ENCODE measurements at regions not wholly inside any gene's neighbourhood (a gene's known extent, or its start where the extent isn't known, plus 50 kb on each side); places are given as distances from the start of the nearest gene placed in this dataset.
"Not testable (repeated sequence)": the region's sequence is repeated elsewhere in the genome, so short reads cannot be mapped to it uniquely, and the experiment has no call there.

DNA sequence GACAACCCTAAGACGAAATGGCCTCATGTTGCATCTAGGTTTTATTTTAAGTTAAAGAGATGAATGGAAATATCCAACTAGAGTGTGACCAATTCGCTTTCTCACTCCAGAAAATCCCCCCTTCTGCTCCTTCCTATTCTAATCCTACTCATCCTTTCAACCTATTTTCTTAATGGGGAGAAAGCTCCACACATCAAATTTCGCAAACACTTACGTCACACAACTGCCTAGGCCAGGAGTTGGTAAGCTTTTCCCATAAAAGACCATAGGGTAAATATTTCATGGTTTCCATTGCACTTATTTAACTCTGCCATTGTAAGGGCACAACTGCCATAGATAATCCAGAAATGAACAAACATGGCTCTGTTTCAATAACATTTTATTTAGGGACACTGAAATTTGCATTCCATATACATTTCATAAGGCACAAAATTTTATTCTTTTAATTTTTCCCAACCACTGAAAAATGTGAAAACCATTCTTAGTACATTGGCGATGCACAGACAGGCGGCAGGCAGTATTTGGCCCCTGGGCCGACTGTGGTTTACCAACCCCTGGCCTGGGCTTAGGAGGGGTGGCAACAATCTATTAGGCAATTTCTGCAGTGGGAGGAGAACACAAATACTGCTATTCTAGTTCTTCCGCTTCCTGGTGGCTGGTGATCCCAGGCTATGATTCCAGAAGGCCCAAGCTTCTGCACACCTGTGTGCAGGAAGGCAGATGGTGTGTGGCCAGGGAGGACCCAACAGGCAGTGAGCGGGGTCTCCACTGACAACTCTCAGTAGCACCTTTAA, 67.2 kb upstream of the FOXN3 start:
- DNase-seq = no peak

DNA sequence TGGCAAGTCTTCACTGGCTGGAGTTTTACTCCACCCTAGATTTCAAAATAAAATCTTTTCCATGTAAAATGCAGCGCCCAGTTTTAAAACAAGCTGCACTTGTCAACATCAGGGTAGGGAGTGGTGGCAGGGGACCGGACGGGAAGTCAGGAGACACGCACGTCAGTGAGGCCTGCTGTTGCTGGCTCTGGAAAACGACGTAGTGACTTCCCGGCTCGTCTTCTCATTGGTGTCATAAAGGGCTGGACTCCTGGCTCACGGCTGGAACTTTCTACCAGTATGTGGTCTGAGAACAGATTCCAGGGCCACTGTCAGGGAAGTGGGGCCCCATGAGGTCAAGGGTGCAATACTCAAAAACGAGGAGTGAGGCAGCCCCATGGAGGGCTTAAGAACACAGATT, 64.2 kb upstream of the FOXN3 start:
- no peak for DNase-seq

DNA sequence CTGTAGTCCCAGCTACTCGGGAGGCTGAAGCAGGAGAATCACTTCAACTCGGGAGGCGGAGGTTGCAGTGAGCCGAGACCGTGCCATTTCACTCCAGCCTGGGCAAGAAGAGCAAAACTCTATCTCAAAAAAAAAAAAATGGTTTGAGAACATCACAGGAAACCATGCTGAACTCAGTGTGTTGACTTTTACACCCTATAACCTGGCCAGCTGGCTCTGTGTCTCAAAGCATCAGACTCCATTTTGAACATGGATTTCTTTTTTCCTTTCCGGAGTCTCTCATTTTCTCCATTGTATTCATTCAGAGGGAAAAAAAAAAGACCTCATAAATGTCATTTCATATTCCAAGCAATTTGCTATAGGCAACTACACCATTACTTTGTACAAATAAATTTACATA, 63.2 kb upstream of the FOXN3 start:
- DNase-seq = no peak

DNA sequence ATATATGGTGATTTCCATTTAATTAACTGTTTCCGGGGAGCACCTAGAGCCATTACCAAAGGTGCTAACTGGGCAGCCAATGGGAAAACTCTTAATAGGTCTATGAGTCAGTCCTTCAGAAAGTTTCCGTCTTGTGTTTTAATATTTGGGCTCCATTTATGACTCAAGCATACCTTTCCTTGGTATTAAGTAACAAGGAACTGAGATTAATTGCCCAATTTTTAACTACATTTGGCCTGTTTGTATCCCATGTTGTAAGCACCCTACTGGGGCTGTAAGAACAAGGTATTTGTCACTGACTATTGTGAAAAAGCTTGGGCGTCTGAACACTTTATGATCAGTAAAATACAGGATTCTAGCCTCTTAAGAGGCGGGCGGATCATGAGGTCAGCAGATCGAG, 62.8 kb upstream of the FOXN3 start:
- DNase-seq = no peak

DNA sequence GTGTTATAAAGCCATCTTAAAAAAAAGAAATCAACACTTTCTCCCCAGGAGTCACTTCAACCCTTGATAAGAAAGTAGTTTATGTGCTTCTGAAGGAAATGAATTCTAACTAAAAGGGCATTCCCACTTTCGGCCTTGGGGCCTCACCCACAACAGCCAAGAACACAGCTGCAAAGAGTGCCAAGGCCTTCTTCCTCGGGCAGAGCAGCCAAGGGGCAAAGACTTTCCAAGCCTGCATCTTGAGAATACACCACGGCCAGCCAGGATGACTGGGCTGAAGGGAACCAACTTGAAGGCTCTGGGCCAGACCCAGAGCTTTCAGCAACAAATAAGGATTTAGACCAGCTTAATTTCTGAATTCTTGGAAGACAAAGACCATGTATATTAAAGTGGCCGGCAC, 60.4 kb upstream of the FOXN3 start:
- no peak for DNase-seq

DNA sequence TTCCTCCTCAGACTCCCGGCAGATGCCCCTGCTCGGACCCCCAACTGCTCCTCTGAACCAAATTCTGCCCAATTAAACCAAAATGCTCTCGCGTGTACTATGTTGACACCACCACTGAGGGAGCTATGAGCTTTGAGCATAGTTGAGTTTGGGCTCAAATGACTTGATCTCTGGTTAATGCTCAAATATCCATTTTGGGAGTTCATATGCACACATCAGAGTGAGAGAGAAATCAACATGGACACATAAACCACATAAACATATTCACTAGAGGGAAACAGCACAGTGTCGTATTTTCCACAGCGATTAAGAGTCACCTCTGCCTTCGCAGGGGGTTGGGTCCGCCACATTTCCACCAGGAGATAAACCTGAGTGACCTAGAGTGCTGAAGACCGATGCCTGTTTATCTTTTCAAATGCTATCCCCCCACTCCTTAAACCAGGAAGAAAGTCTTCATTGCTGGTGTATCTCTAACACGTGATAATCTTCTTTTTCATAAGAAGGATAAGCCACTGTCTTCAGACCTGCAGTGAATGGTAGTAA, 59.4 kb upstream of the FOXN3 start:
- DNase-seq = no peak

DNA sequence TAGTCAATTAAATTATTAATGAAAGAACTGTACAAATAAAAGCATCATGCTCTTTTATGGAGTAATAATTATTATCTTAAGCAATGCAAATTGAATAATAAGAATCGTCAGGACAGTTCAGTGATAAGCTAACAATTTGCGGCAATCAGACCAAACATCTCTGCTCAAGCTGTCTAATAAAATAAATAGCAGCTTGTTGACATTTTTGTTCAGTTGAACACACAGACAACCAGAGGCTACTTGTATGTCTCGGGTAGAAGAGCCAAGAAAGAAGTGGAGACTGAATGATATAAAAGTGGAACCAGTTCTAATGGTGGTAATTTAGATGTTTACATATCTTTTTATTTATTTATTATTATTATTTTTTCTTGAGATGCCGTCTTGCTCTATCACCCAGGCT, 57.4 kb upstream of the FOXN3 start:
- DNase-seq = no peak

DNA sequence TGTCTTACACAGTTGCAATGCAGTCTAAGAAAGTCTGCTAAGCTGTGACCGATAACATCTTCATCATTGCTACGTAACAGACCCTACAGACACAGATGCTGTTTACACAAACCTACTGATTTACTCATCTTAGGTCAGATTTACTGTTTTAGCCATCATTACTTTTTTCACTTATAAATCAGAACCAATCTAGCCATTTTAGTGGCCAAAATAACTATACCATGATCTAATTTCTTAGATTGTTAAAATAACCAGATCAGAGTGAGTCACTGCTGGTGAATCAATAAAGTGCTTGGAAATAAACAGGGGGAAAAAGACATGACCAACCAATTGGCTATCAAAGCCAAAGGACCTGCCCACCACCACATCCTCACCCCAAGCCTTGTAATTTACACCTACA, 57.0 kb upstream of the FOXN3 start:
- DNase-seq = no peak

DNA sequence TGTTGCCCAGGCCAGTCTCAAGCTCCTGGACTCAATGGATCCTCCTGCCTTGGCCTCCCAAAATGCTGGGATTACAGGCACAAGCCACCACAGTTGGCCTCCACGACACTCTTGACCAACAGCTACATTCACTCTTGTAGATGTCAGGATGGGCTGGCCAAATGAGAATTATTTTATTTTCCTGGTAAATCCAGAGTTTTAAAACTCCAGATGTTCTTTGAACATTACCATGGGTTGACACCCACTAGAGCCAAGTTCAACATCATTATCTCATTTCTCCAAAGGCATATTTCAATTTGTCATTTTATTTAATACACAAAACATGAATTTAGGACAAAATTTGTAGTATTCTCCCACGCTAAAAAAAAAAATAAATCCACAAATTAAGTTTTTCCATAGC, 56.5 kb upstream of the FOXN3 start:
- no peak for DNase-seq

DNA sequence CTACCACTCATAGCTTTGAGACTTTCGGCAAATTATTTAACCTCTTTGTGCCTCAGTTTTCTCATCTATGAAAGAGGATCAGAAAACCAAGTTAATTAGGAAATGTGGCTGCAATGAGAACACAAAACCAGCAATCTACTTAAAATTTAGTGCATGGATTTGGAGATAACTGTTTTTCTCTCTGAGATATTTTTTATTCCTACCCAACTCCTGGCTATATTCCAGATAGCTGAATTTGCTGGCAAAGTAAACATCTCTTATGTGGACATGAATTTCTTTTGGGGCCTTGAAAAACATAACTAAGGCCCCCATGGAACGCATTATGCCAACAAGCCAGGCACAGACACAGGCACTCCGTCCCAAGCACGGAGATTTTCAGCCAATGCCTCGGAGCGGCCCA, 53.4 kb upstream of the FOXN3 start:
- no peak for DNase-seq

DNA sequence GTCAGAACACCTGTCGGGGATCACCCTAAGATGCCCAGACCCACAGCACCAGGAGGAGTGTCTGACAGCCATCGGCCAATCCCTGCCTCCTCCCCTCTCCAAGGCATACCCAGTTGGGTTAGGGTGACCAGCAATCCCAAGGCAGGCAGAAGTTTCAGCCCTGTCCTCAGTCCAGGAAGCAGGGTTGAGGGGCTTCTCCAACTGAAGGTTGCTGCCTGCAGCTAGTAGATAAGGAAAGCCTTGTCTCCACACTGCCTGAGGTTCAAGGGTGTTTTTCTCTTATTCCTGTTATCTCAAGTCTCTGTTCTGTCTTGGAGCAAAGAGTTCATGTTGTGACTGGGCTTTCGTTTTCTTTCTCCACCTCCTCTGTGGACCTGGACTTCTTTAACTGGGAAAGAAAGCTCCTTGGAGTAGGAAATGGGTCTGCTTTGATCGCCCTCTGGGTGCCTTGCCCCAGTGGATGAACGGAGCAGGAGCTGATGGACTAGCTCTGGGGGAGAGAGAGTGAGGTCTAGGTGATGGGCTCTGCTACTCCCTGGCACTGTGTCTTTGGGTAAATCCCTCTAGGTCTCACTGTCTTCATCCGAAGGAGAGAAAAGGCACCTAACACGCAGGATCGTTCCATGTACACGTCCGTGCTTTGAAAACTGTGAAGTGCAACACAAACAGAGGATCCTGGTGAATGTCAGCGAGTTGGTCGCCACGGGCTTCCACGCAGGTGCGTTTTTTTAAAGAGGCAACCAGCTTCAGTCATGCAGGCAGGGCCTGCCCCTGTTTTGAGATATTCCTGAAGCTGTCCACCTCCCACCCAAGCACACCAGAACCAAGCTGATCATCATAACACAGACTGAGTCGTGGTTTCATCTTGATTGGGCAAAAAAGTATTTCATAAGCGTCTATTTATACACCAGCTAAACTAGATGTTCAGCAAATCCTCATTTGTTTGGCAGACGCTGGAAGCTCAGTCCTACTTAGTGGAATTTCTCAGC, 52.5 kb upstream of the FOXN3 start:
- DNase-seq = no peak

DNA sequence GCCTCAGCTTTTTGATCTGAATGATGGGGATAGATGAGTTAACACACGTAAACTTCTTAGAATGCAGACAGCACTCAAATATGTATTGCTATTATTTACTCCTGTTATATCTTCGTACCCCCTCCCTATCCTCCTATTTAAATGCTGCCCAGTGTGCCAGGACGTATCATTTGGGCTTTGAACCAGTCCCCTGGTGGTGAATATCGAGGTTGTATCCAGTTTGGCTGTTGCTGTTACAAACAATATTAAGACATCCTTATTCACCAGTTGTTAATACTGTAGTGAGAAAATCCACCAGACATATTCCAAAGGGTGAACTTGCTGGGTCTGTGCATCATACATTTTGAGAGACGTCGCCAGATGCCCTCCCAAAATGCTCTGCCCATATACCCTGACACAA, 51.5 kb upstream of the FOXN3 start:
- no peak for DNase-seq

DNA sequence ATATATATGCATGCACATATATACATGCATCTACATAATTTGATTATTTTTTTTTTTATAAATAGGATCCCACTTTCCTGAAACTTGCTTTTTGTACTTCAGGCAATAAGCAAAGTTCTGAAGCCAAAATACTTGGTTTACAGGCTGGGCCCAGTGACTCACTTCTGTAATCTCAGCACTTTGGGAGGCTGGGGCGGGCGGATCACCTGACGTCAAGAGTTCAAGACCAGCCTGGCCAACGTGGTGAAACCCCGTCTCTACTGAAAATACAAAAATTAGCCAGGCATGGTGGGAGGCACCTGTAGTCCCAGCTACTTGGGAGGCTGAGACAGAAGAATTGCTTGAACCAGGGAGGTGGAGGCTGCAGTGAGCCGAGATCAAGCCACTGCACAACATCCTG, 51.0 kb upstream of the FOXN3 start:
- DNase-seq = not testable (repeated sequence)

DNA sequence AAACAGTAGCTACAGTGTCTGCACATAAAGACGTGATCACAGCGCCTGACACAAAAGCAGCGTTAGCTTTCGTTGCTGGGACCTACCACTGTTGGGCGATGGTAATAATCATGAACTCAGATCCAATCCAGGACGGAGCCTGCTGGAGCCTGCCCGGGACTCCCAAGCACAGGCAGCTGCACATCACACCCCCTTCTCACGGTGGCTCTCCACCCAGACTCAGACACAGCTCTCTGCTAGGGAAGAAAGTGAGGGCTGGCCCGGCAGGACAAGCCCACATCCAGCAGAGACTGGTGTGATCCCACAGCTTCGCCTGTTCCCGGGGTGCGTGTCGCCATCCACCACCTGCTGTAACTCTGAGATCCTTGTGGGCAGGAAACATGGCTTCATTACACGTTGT, 49.9 kb upstream of the FOXN3 start:
- no peak for DNase-seq
